Lower leg skin (tissue), 3 donors: ENCODE measurements at regions not wholly inside any gene's neighbourhood (a gene's known extent, or its start where the extent isn't known, plus 50 kb on each side); places are given as distances from the start of the nearest gene placed in this dataset.

ENCODE experiments used
- CTCF ChIP-seq, 3 donors: fragments of 450-650 bp; IDR thresholded peaks; one replicate each; pipeline ENCODE4 v1.5.1; 2016; ENCODE audit warnings: antibody characterized with exemption in 3 of 3, mild to moderate bottlenecking in 3 of 3, moderate library complexity in 2 of 3
- POLR2A ChIP-seq, 2 donors: fragments of 450-650 bp; IDR thresholded peaks; one replicate each; pipeline ENCODE4 v1.6.1; 2016 to 2017; ENCODE audit warnings: antibody characterized with exemption in 2 of 2, mild to moderate bottlenecking in 1 of 2, moderate library complexity in 1 of 2

- TF ChIP-seq POLR2A (IDR thresholded peaks at IDR 0.05) (no peak), CTCF (IDR thresholded peaks at IDR 0.05) (no peak)
Observed at GRCh38 chr2:136394136-136395060, 276.4 kb upstream of the CXCR4 start.
